ENCODE measurements at regions not wholly inside any gene's neighbourhood (a gene's known extent, or its start where the extent isn't known, plus 50 kb on each side); places are given as distances from the start of the nearest gene placed in this dataset.

- TF ChIP-seq, protein P1, sequence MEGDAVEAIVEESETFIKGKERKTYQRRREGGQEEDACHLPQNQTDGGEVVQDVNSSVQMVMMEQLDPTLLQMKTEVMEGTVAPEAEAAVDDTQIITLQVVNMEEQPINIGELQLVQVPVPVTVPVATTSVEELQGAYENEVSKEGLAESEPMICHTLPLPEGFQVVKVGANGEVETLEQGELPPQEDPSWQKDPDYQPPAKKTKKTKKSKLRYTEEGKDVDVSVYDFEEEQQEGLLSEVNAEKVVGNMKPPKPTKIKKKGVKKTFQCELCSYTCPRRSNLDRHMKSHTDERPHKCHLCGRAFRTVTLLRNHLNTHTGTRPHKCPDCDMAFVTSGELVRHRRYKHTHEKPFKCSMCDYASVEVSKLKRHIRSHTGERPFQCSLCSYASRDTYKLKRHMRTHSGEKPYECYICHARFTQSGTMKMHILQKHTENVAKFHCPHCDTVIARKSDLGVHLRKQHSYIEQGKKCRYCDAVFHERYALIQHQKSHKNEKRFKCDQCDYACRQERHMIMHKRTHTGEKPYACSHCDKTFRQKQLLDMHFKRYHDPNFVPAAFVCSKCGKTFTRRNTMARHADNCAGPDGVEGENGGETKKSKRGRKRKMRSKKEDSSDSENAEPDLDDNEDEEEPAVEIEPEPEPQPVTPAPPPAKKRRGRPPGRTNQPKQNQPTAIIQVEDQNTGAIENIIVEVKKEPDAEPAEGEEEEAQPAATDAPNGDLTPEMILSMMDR (IDR thresholded peaks at IDR 0.05) = no peak
- no peak for TF ChIP-seq POLR2A (IDR thresholded peaks at IDR 0.05)
These were observed 79.2 kb upstream of the CIBAR2 start for GRCh38 chr16:85191341-85191965.
